Kidney (tissue), 13 donors: ENCODE measurements at regions not wholly inside any gene's neighbourhood (a gene's known extent, or its start where the extent isn't known, plus 50 kb on each side); places are given as distances from the start of the nearest gene placed in this dataset.

Experiments
- DNase-seq, 5 donors: peaks; one replicate each; pipeline ENCODE4 v3.0.0-alpha.2; 2013 to 2020
- FAIRE-seq: peaks from 2 replicates; lab custom pipeline; 2012; peaks lifted over from hg19 to GRCh38; lab: Jason Lieb, UNC
- H3K27ac ChIP-seq, 2 donors: one replicate each; pipeline ENCODE4 v1.7.0; 2013; ENCODE audit warnings: low read depth in 2 of 2, low read length in 2 of 2, inconsistent platforms in 1 of 2
- H3K27me3 ChIP-seq: one replicate; pipeline ENCODE4 v1.7.1; 2013; ENCODE audit warnings: low read length, inconsistent platforms; ENCODE audit not compliant: control insufficient read depth, insufficient read depth
- H3K36me3 ChIP-seq, 3 donors: one replicate each; pipeline versions ENCODE4 v1.7.0 to v1.7.1; 2013; ENCODE audit warnings: low read length in 3 of 3, control low read depth in 1 of 3, inconsistent platforms in 1 of 3; ENCODE audit not compliant: insufficient read depth in 3 of 3, control insufficient read depth in 2 of 3
- H3K4me1 ChIP-seq, 3 donors: one replicate each; pipeline versions ENCODE4 v1.7.0 to v1.7.1; 2013; ENCODE audit warnings: low read length in 3 of 3, inconsistent platforms in 1 of 3, low read depth in 1 of 3; ENCODE audit not compliant: control insufficient read depth in 2 of 3, insufficient read depth in 2 of 3
- H3K4me3 ChIP-seq, 3 donors: one replicate each; pipeline versions ENCODE4 v1.7.0 to v1.8.1; 2013; ENCODE audit warnings: low read length in 3 of 3, control low read depth in 1 of 3, inconsistent platforms in 1 of 3
- H3K9ac ChIP-seq, 3 donors: one replicate each; pipeline versions ENCODE4 v1.7.0 to v1.7.1; 2013; ENCODE audit warnings: low read length in 3 of 3, control low read depth in 1 of 3, inconsistent platforms in 1 of 3
- H3K9me3 ChIP-seq, 3 donors: one replicate each; pipeline versions ENCODE4 v1.7.0 to v1.7.1; 2013; ENCODE audit warnings: low read length in 3 of 3, control low read depth in 1 of 3, inconsistent platforms in 1 of 3; ENCODE audit not compliant: control insufficient read depth in 2 of 3, insufficient read depth in 1 of 3
- CTCF ChIP-seq: IDR thresholded peaks from 3 replicates; pipeline ENCODE4 v1.5.1; 2012; ENCODE audit warnings: mild to moderate bottlenecking, moderate library complexity, borderline replicate concordance; ENCODE audit not compliant: insufficient read depth; ENCODE audit errors: extremely low read depth
- intact Hi-C: fragments of 100-400 bp; cut with DNase I; formaldehyde crosslinking; loops from one replicate; pipeline ENCODE4 v1.11.1; 2022
- donor health status: control.
- donor health status: control.
- donor health status: control.
- donor health status: control.
- donor health status: control.
- donor health status: DM: yes; HTN: yes; CAD: no.
- donor health status: Normal renal cell carcinoma (clear cell type).

GRCh38 chr14:38121320-38122020 is 86.2 kb upstream of the SSTR1 start:
- no peak for TF ChIP-seq CTCF
- Histone ChIP-seq H3K36me3 (no peaks in the 10 kb centered on the region), H3K9me3 (peaks cover 0 to 5% (median 0%) of the 10 kb centered on the region in 3 donors), H3K9ac (no peak overlapping the region), H3K27ac (no peak overlapping the region), H3K4me3 (no peak overlapping the region), H3K27me3 (no peaks in the 10 kb centered on the region), H3K4me1 (peaks cover 0 to 10% (median 6%) of the 10 kb centered on the region in 3 donors)
- intact Hi-C loops = no loop called here
- FAIRE-seq = no peak
- peak in 1 of 5 donors; percentile 16 for DNase-seq

- Histone ChIP-seq H3K36me3 (no peaks in the 10 kb centered on the region), H3K9ac (no peak overlapping the region), H3K27me3 (no peaks in the 10 kb centered on the region), H3K4me3 (no peak overlapping the region), H3K27ac (no peak overlapping the region), H3K9me3 (peaks cover 0 to 5% (median 0%) of the 10 kb centered on the region in 3 donors), H3K4me1 (peaks cover 0 to 10% (median 6%) of the 10 kb centered on the region in 3 donors)
- intact Hi-C loops = no loop called here
- no peak for FAIRE-seq
- no peak for TF ChIP-seq CTCF
- no peak for DNase-seq
Observed at GRCh38 chr14:38122241-38122640, 85.5 kb upstream of the SSTR1 start.

- Histone ChIP-seq H3K27me3 (no peaks in the 10 kb centered on the region), H3K9me3 (no peaks in the 10 kb centered on the region), H3K9ac (no peak overlapping the region), H3K4me3 (no peak overlapping the region), H3K36me3 (no peaks in the 10 kb centered on the region), H3K27ac (no peak overlapping the region), H3K4me1 (peaks cover 0 to 10% (median 6%) of the 10 kb centered on the region in 3 donors)
- FAIRE-seq (no peak), DNase-seq (peak in 1 of 5 donors; percentile 38)
- TF ChIP-seq CTCF = no peak
- intact Hi-C loops = no loop called here
Observed at GRCh38 chr14:38124506-38124905, 83.2 kb upstream of the SSTR1 start.
